NCI-H187 treated with DMSO at 0.1 percent for 48 hours (cell line): ENCODE measurements at regions not wholly inside any gene's neighbourhood (a gene's known extent, or its start where the extent isn't known, plus 50 kb on each side); places are given as distances from the start of the nearest gene placed in this dataset.
"Not testable (repeated sequence)": the region's sequence is repeated elsewhere in the genome, so short reads cannot be mapped to it uniquely, and the experiment has no call there.

Experiments used
- DNase-seq: peaks from one replicate; lab custom pipeline; 2025; lab: John Stamatoyannopoulos, UW

DNA sequence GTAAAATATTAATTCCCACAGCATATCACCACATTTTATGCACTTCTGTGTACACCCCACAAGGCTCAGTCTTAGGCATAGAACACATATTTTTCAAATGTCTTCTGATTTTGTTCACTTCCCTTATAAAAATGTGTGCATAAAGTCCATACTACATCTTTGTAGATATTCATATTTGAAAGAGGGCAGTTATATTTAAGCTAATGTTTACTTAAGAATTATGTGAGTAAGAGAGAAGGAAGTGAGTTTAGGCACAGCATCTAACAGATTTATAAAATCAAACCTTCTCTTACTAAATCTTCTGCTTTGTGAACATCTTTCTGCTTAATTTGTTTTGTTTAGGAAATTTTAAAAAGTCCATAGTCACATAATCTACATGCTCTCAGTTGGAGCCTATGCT, 648.1 kb downstream of the FSCB start:
- no peak for DNase-seq

DNA sequence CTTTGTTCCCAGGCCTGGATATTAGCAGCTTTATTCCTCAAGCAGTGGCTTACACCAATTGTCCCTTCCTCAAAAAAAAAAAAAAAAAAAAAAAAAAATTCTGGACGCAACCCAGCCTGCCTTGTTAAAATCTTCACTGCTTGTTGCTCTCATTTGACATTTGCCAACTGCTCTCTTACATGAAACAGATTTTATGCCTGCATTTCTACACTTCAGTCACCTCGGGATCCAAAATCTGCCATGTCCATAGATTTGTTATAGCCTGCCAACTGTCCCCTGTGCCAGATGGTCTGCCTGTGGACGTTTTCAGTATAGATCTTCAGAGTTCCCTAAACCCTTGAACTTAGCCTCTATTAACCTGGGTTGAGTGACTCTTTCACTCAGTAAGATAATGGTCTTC, 651.5 kb downstream of the FSCB start:
- no peak for DNase-seq

DNA sequence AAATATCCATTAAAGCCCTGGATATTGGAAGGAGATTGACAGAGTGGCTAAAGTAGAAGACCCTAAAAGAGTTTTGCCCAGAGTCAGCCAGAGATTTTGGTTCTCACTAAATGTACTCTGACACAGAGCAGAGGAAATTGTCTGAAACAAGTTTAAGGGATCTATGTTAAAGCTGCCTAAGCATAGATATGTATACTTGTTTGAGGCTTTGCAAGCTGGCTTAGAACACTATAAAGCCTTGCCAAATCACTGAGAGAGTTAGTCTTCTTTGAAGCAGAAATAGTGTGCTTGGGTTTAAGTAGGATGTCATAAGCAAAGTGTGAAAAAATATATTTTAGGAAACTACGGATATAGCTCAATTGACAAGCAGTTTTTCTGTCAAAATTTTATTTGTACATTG, 653.5 kb downstream of the FSCB start:
- no peak for DNase-seq

DNA sequence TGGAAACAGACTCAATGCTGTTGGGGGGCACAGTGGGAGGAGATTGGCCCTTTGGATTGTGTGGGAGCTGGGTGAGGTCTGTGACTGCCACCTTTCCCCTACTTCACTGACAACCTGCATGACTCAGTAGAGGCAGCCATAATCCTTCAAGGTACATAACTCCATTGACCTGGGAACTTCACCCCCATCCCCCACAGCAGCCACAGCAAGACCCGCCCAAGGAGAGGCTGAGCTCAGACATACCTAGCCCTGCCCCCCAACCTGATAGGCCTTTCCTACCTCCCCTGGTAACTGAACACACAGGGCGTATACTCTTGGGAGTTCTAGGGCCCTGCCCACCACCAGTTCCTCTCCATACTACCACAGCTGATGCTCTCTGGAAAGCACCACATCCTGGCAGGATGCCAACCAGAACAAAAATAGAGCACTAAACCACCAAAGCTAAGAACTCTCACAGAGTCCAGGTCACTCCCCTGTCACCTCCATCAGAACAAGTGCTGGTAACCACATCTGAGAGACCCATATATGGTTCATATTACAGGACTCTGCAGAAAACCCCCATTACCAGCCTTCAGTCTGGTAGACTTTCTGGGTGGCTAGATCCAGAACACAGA, 703.9 kb downstream of the FSCB start:
- DNase-seq = no peak

DNA sequence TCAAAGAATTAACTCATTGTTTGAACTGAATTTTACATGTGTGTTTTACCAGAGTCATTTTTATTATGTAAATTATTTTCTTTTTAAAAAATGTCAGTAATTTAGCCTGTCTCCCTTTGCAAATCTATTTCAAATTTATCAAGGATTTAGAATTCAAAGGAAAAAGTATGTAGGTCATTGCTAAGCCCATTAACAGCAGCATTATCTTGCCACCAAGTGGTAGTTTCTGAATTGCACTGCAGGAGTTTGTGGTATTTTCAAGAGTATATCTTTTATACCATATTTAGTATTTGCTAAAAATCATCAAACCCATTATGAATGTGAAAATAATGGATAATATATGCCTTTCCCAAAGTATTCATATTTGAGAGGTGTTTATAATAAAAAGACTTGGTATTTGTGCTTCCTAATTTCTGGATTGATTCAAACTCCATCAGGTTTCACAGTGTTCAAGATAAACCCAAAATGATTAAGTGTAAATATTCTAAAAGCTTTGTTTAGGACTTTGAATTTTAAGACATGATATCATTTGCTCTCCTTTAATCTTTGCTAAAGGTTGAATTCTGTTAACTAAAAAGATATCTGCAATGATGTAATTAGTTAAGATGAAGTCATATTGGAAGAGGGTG, 711.4 kb downstream of the FSCB start:
- DNase-seq = no peak

DNA sequence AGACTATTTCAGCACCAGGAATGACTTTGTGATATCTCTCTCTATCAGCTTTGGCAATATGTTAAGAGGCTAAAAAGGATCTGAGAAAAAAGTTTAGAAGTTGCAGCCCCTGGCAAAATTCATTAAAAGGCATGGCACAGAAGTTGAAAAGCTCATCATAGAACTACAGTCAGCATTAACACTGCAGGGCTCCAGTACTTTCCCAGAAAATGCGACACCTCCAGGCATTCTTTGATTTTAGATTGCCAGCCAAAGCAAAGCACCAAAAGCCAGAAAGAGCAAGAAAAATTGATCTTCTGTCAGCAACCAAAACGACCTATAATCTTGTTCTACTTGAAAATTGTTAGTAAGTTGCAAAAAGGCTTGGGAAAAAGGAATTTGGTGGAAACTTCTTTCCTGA, 713.5 kb downstream of the FSCB start:
- DNase-seq = no peak

DNA sequence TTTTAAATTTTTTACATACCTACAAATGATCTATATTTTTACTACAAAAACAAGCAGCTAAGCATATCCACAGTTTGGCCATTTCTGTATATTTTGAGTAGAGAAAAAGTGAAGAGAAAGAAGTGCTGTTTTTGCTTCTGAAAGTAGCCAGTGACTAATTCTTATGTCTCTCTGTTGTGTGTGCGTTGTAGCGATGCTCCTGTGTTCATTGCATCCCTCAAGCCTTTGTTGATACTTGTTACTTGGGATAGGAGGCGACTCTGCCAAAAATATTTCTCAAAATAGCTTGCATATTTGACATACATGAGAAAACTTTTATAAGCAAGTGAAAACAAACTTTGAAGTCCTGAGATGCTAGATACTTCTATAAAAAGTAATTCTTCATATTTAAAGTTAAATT, 714.1 kb downstream of the FSCB start:
- no peak for DNase-seq

DNA sequence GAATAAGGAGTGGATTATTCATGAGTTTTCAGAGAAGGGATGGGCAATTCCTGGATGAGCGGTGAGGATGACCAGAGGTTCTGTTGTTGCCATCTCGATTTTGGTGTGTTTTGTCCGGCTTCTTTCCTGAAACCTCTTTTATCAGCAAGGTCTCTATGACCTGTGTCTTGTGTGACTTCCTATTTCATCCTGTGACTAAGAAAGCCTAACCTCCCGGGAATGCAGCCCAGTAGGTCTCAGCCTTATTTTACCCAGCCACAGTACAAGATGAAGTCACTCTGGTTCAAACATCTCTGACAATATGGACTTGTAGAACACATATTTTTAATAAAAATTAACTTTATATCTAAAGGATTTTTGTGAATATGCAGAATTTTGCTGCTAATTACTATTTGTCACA, 716.4 kb downstream of the FSCB start:
- no peak for DNase-seq

DNA sequence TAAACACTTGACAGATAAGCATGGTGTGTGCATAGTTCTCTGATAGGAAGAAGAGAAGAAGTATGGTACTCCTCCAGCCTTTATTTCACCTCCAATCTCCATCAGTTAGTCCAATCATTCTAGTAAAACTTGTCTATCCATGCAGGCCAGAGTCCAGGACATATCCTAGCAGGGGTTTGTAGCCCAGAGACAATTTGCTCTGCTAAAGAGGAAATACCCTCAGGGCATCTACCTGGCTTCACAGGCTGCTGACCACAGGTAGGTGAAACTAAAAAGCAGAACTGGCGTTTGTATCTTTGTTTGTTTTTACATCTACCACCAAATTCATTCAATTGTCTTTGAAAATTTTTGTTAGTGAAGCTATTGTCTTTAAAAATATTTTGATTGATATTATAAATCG, 717.6 kb downstream of the FSCB start:
- DNase-seq = no peak

DNA sequence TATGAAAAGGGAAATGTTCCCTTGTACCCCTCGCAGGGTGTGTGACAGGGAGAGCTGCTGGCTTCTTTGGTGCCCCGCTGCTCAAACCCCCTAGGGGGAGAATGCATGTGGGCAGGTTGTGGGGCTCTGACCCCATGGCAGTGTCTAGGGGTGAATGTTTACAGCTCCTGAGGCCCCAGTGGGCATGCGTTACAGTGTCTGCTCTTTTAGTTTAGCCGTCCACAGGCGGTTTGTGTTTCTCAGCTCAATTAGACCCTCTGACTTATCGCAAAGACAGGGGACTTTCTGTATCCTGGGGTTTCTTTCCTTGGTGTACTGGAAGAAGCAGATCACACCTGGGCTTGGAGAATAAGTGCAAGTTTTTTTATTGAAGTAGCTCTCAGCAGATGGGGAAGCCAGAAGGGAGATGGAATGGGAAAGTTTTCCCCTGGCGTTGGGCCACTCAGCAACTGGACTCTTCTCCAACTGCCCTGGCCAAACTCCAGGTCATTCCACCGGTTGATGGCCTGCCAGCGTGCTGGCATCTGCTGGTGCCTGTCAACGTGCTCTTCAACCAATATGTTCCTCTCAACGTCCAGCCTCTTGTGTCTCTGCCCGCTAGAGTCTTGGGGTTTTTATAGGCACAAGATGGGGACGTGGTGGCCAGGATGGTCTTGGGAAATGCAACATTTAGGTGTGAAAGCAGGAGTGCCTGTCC, 720.9 kb downstream of the FSCB start:
- no peak for DNase-seq

DNA sequence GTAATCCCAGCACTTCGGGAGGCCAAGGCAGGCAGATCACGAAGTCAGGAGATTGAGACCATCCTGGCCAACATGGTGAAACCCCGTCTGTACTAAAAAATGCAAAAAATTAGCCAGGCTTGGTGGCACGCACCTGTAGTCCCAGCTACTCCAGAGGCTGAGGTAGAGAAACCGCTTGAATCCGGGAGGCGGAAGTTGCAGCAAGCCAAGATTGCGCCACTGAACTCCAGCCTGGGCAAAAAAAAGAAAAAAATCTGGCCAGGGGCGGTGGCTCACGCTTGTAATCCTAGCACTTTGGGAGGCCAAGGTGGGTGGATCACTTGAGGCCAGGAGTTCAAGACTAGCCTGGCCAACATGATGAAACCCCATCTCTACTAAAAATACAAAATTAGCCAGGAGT, 722.7 kb downstream of the FSCB start:
- DNase-seq = not testable (repeated sequence)

DNA sequence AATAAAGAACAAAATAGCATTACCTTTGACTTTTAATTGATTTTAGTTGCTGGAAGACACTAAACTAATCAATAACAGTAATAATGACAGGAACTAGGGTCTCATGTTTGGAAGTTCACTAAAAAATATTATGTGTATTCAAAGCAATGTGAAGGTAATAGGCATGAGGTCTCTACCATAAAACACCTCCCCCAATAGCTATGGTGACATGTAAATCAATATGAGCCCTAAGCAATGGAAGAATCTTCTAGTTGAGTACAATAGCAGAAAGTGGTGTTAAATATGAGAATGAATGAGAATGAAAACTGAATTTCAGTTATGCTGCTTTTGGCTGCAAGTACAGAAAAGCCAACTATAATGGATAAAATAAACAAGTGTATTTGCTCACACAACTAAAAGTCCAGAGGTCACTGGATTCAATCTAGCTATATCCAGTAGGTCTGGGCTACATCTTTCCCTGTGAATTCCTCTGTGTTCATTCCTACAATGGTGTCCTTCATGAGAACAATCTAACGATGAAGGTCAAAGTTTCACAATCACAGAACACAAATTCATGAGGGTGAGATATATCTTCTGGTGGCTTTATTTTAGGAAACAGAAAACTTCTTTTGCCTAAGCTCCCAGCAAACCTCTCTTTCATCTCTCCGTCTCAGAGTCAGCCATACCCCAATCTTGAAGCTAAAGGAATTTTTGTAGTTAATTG, 728.0 kb downstream of the FSCB start:
- no peak for DNase-seq

DNA sequence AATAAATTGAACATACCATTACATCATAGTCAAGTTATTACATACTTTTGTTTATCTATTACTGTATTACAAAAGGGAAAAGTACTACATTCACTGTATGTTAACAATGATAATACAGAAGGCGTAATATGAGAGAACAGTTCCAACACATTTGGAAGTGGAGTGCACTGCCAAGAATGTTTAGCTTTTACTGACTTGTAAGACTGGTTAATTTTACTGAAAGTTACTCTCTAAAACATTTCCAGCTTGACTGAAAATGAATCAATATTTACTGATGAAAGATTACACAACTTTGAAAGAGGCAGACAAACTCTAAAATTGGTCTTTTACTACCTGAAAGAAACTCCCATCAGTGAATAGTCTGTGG, 728.5 kb downstream of the FSCB start:
- DNase-seq = no peak

DNA sequence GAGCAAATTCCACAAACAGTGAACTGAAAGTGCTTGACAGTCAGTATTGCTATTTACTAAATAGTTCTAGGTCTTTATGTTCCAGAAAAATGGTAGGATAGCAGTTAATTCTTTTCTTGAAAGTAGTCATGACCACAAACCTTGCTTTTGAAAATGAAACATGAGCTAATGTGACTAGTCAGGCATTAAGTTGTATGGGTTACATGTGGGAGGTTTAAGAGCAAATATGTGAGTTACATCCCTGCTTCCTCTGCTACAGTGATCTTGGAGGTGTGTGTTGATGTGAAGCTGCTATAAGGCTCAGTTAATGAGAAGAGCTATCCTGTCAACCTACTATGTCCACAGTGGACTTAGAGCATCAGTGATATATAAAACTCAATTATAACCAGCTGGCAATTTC, 741.6 kb downstream of the FSCB start:
- DNase-seq = no peak

DNA sequence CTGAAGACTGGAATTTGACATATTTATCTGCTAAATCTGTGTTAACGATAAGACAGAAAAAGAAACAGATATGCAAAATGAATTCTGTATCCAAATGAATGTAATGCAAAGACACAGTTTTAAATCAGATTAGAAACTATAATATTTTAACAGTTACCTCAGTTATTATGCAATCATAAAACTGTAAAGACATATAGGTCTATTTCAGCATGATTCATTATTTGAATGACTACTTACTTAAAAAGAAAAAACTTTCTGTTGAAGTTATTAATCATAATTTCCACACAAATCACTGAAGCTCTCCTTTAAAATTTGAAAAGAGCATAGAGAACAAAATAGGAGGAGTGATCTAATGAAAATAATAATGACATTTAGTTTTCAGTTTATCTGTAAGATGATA, 742.6 kb downstream of the FSCB start:
- no peak for DNase-seq

DNA sequence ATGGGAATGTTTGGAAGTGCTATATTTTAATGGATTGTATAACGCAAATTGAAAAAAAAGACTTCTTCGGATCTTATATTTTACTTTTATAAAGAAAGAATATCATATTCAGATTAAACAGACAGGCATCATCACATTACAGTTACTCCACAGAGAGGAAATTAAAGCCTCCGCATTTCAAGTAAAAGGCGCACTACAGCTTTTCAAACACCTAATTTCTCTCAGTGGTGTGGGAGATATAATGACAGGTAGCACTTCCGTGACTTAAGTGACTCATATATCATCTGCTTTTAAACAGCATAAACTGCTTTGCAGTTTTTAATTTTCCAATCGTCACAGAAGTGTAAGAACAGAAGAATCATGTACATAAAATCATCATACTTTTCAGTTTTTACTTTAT, 751.4 kb downstream of the FSCB start:
- DNase-seq = no peak

DNA sequence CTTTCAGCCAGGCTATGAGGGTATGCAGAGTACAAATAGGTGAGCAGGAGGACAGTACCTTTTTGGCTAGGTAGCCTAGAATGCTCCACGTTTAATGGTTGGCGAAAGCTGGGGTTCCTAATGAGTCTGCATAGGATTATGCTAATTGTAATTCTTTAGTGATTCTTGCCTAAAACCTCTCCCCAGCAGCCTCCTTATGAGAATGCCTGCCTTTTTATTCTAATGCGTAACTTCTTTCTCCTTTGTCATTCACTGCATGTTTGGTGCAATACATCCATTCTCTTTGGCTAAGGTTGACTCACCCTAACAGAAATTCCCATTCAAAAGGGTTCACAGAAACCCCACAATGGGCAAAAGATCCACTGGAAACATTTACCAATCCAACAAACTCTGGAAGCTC, 752.2 kb downstream of the FSCB start:
- DNase-seq = no peak

DNA sequence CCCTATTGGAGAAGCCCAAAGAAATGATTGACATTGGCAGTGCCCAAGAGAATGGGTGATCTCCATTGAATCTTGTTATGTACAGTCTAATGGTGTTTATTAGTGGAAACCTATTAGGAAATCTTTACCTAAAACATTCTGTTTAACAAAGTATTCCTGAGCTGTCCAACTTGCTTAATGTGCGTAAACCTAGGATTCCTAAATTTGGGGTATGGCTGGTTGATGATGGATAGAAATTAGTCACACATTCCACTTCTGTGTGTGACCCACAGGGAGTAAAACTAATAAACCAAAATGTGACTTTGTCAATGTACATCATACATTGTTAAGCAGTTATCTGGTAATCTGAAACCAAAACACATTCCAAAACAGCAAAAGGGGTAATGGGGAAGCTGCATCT, 761.3 kb downstream of the FSCB start:
- no peak for DNase-seq

DNA sequence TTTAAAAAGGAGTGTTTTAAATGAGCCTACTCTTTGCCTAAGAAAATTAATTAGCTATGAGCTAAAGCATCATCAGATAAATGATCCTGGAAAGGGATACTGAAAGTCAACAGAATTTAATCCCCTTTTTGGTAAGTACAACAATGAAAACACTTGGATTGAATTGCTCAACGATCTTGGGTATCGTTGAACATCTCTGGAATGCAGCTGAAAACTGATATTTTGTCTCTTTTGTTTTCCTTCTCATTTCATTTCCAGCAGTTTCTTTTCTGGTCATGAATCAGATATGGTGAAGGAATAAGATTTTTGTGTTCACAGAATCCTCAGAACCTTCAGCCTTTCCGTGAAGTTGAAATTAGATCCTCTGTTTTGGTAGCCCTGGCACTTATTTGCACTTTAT, 771.2 kb downstream of the FSCB start:
- DNase-seq = no peak

DNA sequence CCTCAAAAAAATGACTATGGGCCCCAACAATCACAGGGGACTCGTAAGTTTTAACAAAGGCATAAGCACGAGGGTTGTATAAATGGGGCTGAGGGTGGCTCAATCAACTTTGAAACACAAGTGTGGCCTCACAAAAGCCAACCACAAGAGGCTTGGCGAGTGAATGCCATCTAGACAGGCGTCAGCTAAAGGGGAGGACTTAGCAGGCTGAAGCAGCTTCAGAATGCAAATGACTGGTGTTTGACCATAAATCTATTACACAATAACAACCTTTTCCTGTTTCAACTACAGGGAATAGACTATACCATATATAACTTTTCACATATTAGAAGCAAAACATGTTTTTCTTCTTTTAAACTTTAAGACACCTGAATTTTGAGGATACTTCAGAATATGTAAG, 777.9 kb downstream of the FSCB start:
- DNase-seq = no peak

DNA sequence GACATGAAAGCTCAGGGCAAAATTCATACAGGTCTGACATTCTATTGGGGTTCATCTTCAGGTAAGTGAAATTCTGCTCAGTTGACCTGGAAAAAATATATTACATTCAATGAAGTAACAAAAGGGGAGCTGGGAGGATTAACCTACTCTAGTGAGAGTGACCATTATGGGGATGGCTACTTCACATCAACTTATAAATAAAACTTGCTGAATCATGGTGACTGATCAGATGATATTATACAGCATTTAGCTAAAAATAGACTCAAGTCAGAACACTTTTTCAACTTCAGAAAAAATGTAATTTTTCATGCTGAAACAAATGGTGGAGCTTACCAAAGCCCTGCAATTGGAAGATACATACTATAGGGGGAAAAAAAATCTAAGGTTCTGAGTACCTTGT, 800.2 kb downstream of the FSCB start:
- no peak for DNase-seq

DNA sequence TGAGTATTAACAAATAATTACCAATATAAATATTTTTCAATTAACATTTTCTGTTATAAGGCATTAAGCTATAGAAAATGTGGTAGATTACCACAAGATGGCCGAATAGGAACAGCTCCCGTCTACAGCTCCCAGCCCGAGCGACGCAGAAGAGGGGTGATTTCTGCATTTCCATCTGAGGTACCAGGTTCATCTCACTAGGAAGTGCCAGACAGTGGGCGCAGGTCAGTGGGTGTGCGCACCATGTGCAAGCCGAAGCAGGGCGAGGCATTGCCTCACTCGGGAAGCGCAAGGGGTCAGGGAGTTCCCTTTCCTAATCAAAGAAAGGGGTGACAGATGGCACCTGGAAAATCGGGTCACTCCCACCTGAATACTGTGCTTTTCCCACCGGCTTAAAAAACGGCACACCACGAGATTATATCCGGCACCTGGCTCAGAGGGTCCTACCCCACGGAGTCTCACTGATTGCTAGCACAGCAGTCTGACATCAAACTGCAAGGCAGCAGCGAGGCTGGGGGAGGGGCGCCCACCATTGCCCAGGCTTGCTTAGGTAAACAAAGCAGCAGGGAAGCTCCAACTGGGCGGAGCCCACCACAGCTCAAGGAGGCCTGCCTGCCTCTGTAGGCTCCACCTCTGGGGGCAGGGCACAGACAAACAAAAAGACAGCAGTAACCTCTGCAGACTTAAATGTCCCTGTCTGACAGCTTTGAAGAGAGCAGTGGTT, 808.4 kb downstream of the FSCB start:
- DNase-seq = not testable (repeated sequence)

DNA sequence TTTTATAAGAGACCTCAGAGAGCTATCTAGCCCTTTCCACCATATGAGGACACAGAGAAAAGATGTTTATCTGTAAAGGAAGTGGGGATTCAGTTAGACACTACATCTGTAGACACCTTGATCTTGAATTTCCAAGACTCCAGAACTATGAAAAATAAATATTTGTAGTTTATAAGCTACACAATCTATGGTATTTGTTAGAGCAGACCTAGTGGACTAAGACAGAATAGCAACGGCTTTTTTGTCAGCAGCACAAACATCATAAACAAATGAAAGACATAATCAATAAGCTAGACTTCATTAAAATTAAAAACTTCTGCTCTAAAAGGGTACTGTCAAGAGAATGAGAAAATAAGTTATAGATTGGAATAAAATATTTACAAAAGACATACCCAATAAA, 810.1 kb downstream of the FSCB start:
- no peak for DNase-seq
